GM12873 (cell line): ENCODE measurements at regions not wholly inside any gene's neighbourhood (a gene's known extent, or its start where the extent isn't known, plus 50 kb on each side); places are given as distances from the start of the nearest gene placed in this dataset.

Experiments used
- CTCF ChIP-seq: IDR thresholded peaks from 2 replicates; pipeline ENCODE4 v1.5.1; 2012; ENCODE audit warnings: low read depth, mild to moderate bottlenecking, moderate library complexity, low read length, control low read depth; ENCODE audit not compliant: insufficient read depth; ENCODE audit errors: missing control alignments

DNA sequence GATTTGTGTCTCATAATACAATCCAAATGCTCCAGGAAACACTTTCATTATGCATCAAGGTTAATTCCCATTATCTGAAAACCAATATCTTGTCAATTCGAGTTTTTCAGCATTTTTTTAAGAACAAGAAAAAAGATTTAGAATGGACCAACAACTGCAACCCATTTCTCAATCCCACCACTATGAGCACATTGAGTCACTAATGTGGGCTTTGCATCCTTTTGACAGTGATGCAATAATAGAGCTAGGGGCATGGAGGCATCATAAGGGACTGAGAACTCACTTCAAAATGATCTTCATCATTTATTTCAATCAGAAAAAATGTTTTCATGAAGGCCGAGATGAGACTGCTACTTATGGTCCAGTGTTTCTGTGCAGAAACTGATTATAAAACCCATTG is 74.8 kb upstream of the DEFB112 start:
- TF ChIP-seq CTCF = no peak

GRCh38 chr6:50128420-50129005 is 78.8 kb upstream of the DEFB112 start:
- TF ChIP-seq CTCF = peak; percentile 34

DNA sequence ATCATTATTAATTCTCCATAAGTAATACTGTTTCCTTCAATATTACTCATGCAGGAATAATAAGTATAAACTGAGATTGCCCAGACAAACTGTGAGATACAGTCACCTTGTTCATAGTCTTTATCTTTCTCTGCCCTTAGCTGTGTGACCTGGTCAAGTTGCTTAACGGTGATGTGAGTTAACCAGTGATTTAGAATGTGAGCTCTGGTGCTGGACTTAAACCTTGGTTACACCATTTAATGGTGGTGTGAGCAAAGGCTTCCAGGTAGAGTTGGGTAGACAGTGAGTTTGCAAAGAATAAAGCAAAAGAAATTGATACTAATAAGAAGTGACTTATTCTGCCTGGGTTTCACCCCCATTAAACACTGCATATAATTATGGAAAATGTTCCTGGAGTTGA is 86.2 kb upstream of the DEFB112 start:
- TF ChIP-seq CTCF = no peak

DNA sequence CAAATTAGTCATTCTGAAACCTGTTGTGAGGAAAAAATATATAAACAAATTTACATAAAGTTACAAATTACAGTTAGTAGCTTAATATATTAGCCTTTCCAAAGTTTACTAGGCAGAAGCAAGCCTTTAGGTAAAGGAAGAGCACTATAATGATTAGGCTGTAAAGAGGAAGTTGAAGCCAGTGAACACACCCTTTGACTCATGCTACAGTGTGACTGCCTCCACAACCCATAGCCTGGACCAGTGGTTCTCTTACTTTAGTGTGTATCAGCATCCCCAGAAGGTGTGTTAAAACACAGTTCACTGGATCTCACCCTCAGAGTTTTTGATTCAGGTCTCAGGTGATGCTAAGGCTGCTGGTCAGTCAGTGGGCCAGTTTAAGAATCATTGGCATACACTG is 91.4 kb upstream of the DEFB112 start:
- no peak for TF ChIP-seq CTCF

GRCh38 chr6:50143011-50143719 is 93.4 kb upstream of the DEFB112 start:
- TF ChIP-seq CTCF = no peak

- TF ChIP-seq CTCF = peak; percentile 53
Measured at GRCh38 chr6:50145125-50145524, 95.4 kb upstream of the DEFB112 start.

- no peak for TF ChIP-seq CTCF
Measured at GRCh38 chr6:50147371-50147770, 97.6 kb upstream of the DEFB112 start.
